AG08395 (cell line): ENCODE measurements at regions not wholly inside any gene's neighbourhood (a gene's known extent, or its start where the extent isn't known, plus 50 kb on each side); places are given as distances from the start of the nearest gene placed in this dataset.

Source experiments
- DNase-seq: peaks from one replicate; pipeline ENCODE4 v3.0.0; 2012; ENCODE audit warnings: mixed read lengths, low spot score

GRCh38 chr4:186360551-186360950, 94.6 kb downstream of the F11 start:
- DNase-seq, result no peak

- DNase-seq, result no peak
These were observed 85.7 kb downstream of the F11 start for GRCh38 chr4:186351668-186352194.

DNA sequence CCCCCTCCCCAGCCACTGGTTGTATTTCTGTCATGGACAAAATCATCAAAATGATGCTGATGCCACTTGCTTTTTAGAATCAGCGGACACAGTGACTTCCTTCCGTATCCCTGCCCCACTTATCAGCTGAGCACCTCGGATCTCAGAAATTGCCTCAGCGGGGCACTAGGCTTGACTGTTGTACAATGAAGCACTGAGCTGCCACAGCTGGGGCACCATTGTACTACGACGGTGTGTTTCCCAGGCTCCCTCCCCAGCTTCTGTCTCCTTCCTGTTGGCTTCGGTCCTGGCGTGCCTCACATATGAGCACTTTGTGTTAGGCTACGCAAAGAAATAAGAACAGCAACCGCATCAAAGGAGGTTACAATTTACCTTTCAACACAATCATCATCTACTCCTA, 82.4 kb downstream of the F11 start:
- DNase-seq, result no peak

DNA sequence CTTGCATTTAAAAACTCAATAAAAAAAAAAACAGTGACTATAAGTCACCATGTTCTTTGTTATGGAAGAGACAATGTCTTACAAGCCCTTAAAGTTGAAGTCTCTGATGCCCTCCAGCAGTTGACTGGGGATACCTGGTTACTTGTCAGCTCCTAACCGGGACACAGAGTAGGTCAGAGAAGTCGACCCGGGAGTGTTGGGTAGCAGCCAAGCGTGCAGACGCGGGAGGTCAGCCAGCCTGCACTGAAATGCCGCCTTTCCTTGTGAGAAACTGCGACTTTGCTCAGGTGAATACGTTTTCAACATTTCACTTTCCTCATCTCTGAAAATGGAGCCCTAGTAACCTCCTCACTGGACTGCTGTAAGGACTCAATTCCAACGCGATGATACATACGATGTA, 81.8 kb downstream of the F11 start:
- DNase-seq, result no peak

DNA sequence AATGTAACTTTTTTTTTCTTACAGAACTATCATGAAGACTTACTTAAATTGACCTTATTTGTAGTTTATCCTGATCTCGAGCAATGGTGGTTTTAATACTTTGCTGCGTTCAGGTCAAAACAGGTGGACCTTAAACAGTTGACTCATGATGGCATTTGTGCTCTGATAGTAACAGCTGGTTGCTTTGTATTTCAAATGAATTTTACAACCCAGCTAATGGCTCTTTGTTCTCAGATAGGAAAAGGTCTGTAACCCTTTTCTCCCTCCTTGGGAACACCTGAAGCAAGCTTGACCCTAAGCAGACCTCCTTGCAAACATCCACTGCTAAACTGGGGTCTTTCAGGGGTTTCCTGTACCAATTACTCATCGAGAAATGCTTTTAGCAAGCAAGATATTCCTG, 79.2 kb downstream of the F11 start:
- DNase-seq, result no peak

DNA sequence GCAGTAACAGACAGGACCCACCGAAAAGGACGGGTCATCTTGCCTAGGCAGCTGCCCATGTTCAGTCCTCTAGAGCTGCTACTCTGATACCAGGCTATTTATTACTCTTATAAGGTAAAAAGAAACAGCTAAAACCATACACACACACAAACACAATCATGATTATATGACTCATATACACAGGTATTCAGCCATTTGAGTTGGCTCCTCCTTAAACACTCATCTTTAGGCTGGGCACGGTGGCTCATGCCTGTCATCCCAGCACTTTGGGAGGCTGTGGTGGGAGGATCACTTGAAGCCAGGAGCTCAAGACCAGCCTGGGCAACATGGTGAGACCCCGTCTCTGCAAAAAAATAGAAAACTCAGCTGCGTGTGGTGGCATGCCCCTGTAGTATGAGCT, 76.6 kb downstream of the F11 start:
- no peak for DNase-seq

DNA sequence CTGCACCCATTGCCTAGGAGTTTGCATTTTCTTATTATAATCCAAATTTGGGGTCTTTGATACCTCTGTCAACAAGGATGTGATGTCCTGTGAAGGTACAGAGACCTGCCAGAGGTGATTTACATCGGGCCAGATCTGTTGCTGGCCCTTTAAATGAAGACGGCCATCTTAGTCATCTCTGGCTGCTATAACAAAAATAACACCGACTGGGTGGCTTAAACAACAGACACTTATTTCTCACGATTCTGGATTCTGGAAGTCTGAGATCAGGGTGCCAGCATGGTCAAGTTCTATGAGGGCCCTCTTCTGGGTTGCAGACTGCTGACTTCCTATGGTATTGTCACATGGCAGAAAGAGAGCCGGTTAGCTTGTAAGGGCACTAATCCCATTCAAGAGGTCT, 75.7 kb downstream of the F11 start:
- no peak for DNase-seq
